ENCODE measurements at regions not wholly inside any gene's neighbourhood (a gene's known extent, or its start where the extent isn't known, plus 50 kb on each side); places are given as distances from the start of the nearest gene placed in this dataset.
A peak's percentile ranks its signal among the peaks of the same experiment; 100 is the strongest.
"Not testable (repeated sequence)": the region's sequence is repeated elsewhere in the genome, so short reads cannot be mapped to it uniquely, and the experiment has no call there.

DNA sequence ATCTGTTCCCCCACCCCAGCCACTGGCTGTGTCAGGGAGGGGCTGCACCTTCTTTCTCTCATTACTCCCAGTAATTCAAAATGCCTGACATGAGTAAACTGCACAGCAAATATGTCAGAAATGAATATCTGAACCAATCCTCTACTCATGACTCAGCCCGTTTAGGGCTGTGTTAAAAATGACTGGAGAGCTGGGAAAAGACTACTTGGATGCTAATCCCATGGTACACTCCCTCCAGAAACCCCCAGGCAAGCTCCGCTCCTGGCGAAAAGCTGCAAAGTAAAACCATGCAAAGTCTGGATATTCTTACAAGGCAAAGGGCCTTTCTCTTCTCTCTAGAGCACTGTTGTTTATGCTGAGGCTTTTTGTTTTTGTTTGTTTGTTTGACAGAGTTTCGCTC is 448.1 kb upstream of the DYNLRB2 start:
- Histone ChIP-seq H3K79me2 (ENCODE audit: low read depth) (no peaks in the 10 kb centered on the region), H3K27me3 (ENCODE audit: insufficient read depth, low read depth) (no peaks in the 10 kb centered on the region; the same call in 1 of the 2 replicates), H3F3A (ENCODE audit: insufficient read depth, low read depth) (no peaks in the 10 kb centered on the region), H3K4me1 (replicated peaks; ENCODE audit: insufficient read depth) (no peaks in the 10 kb centered on the region; the same call in 1 of the 2 replicates), H4K20me1 (ENCODE audit: insufficient read depth) (no peaks in the 10 kb centered on the region), H3K9me2 (ENCODE audit: insufficient read depth) (no peaks in the 10 kb centered on the region), H3K27ac (no peak overlapping the region), H3K36me3 (ENCODE audit: low read depth) (no peaks in the 10 kb centered on the region), H3K4me3 (no peak overlapping the region), H3K9me3 (ENCODE audit: insufficient read depth, low read depth) (no peaks in the 10 kb centered on the region), H2AFZ (no peak overlapping the region), H3K4me2 (no peak overlapping the region)
- TF ChIP-seq EZH2 (IDR thresholded peaks at IDR 0.05; ENCODE audit: low read depth) (no peak), CTCF (conservative IDR thresholded peaks at IDR 0.05) (no peak)
- POLR2A ChIA-PET (ENCODE audit: unreplicated experiment), result no interaction called here
- BruUV-seq (replicated peaks), result no TSS peak
- CTCF ChIA-PET, result no interaction called here
- no peak for DNase-seq
- intact Hi-C loops (cut with micrococcal nuclease; ENCODE audit: unreplicated experiment), result no loop called here

DNA sequence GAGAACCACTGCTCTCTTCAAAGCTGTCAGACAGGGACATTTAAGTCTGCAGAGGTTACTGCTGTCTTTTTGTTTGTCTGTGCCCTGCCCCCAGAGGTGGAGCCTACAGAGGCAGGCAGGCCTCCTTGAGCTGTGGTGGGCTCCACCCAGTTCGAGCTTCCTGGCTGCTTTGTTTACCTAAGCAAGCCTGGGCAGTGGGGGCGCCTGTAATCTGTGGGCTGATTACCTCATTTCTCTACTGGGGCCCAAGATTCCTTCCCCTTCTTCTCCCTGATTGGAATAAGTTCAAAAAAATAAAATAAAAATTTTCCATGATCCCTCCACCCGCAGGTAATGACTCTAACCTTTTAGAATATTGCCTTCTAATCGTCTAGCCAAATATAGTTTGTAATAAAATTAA is 449.3 kb upstream of the DYNLRB2 start:
- H3K9me2 ChIP-seq (ENCODE audit: insufficient read depth); H3K4me1 ChIP-seq (replicated peaks; ENCODE audit: insufficient read depth); H3K27ac ChIP-seq; DNase-seq; H3F3A ChIP-seq (ENCODE audit: insufficient read depth, low read depth); H4K20me1 ChIP-seq (ENCODE audit: insufficient read depth); H3K4me3 ChIP-seq; CTCF ChIA-PET; H3K4me2 ChIP-seq; H3K27me3 ChIP-seq (ENCODE audit: insufficient read depth, low read depth); POLR2A ChIA-PET (ENCODE audit: unreplicated experiment); BruUV-seq (replicated peaks); H3K36me3 ChIP-seq (ENCODE audit: low read depth); H3K79me2 ChIP-seq (ENCODE audit: low read depth); intact Hi-C loops (cut with micrococcal nuclease; ENCODE audit: unreplicated experiment); H2AFZ ChIP-seq; H3K9me3 ChIP-seq (ENCODE audit: insufficient read depth, low read depth): not testable (repeated sequence)

GRCh38 chr16:80085606-80086005 is 455.2 kb upstream of the DYNLRB2 start:
- Histone ChIP-seq H3K9me2 (ENCODE audit: insufficient read depth) (no peaks in the 10 kb centered on the region), H3K27me3 (ENCODE audit: insufficient read depth, low read depth) (no peaks in the 10 kb centered on the region; the same call in 1 of the 2 replicates), H3K36me3 (ENCODE audit: low read depth) (no peaks in the 10 kb centered on the region), H4K20me1 (ENCODE audit: insufficient read depth) (no peaks in the 10 kb centered on the region; the same call in 1 of the 2 replicates), H3K4me2 (no peak overlapping the region), H3K4me3 (no peak overlapping the region), H3K9me3 (ENCODE audit: insufficient read depth, low read depth) (no peaks in the 10 kb centered on the region), H3K79me2 (ENCODE audit: low read depth) (no peaks in the 10 kb centered on the region), H3F3A (ENCODE audit: insufficient read depth, low read depth) (no peaks in the 10 kb centered on the region), H2AFZ (no peak overlapping the region; the same call in 1 of the 2 replicates), H3K27ac (no peak overlapping the region), H3K4me1 (replicated peaks; ENCODE audit: insufficient read depth) (0 out of 2 replicates have a peak, but pooled peaks cover 4% of the 10 kb centered on the region)
- intact Hi-C loops (cut with micrococcal nuclease; ENCODE audit: unreplicated experiment), result loop anchor here (10.0 kb wide), 1 partner anchor 501 kb away; no protein-coding TSS in a partner anchor
- no peak for DNase-seq
- POLR2A ChIA-PET (ENCODE audit: unreplicated experiment), result no interaction called here
- no TSS peak for BruUV-seq (replicated peaks)
- CTCF ChIA-PET, result no interaction called here
- TF ChIP-seq CTCF (conservative IDR thresholded peaks at IDR 0.05) (no peak), EZH2 (IDR thresholded peaks at IDR 0.05; ENCODE audit: low read depth) (no peak)

DNA sequence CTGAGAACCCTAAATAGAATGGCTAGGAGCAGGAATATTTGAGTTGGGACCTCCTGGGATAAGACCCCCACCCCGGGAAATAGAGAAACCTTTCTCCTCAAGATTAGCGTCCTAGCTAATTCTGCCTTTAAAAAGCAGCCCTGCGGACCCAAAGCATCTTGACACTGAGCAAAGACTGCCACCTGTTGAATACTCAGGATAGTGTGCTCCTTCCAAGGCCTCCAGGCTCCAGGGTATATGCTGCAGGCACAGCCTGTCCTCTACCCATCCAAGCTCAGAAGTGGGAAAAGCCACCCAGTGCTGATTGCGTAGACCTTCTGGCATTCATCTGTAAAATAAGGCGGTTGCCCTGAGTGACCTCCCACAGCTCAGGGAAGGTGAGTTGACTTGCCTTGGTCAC is 456.2 kb upstream of the DYNLRB2 start:
- POLR2A ChIA-PET (ENCODE audit: unreplicated experiment), result no interaction called here

More for the DNA sequence above, 456.2 kb upstream of the DYNLRB2 start:
- no TSS peak for BruUV-seq (replicated peaks)
- H3K4me2 ChIP-seq, result 0 out of 2 replicates have a peak overlapping the region, but pooled peaks have one; percentile 15
- no peaks in the 10 kb centered on the region for H3K9me3 ChIP-seq (ENCODE audit: insufficient read depth, low read depth)
- 0 out of 2 replicates have a peak, but pooled peaks cover 4% of the 10 kb centered on the region for H3K4me1 ChIP-seq (replicated peaks; ENCODE audit: insufficient read depth)
- H3K27ac ChIP-seq, result no peak overlapping the region
- no peaks in the 10 kb centered on the region for H3K79me2 ChIP-seq (ENCODE audit: low read depth)
- H3K4me3 ChIP-seq, result no peak overlapping the region
- no peaks in the 10 kb centered on the region for H3F3A ChIP-seq (ENCODE audit: insufficient read depth, low read depth)
- DNase-seq, result peak; percentile 23 to 52
- TF ChIP-seq CTCF (conservative IDR thresholded peaks at IDR 0.05) (peak; percentile 70), EZH2 (IDR thresholded peaks at IDR 0.05; ENCODE audit: low read depth) (no peak)
- H3K9me2 ChIP-seq (ENCODE audit: insufficient read depth), result no peaks in the 10 kb centered on the region
- H3K27me3 ChIP-seq (ENCODE audit: insufficient read depth, low read depth), result no peaks in the 10 kb centered on the region; the same call in 1 of the 2 replicates
- intact Hi-C loops (cut with micrococcal nuclease; ENCODE audit: unreplicated experiment), result loop anchor here (5.0 to 10.0 kb wide), 2 partner anchors 87 to 500 kb away; no protein-coding TSS in a partner anchor
- no peaks in the 10 kb centered on the region for H3K36me3 ChIP-seq (ENCODE audit: low read depth)
- H4K20me1 ChIP-seq (ENCODE audit: insufficient read depth), result no peaks in the 10 kb centered on the region; the same call in 1 of the 2 replicates
- CTCF ChIA-PET, result interaction anchor here (0.7 kb wide), 1 partner anchor 8 kb away, joined by 5 read pairs; no protein-coding TSS in a partner anchor
- peak overlapping the region; percentile 57; the same call in 1 of the 2 replicates for H2AFZ ChIP-seq

Data from PC-9 (cell line).